Fibroblast of skin of scalp (primary cell): ENCODE measurements at regions not wholly inside any gene's neighbourhood (a gene's known extent, or its start where the extent isn't known, plus 50 kb on each side); places are given as distances from the start of the nearest gene placed in this dataset.
A peak's percentile ranks its signal among the peaks of the same experiment; 100 is the strongest.
"Not testable (repeated sequence)": the region's sequence is repeated elsewhere in the genome, so short reads cannot be mapped to it uniquely, and the experiment has no call there.

ENCODE experiments used
- DNase-seq: peaks from one replicate; pipeline ENCODE4 v3.0.0-alpha.2; 2013

- DNase-seq: no peak
Measured at GRCh38 chr5:17326600-17327037, 109.2 kb downstream of the BASP1 start.

DNA sequence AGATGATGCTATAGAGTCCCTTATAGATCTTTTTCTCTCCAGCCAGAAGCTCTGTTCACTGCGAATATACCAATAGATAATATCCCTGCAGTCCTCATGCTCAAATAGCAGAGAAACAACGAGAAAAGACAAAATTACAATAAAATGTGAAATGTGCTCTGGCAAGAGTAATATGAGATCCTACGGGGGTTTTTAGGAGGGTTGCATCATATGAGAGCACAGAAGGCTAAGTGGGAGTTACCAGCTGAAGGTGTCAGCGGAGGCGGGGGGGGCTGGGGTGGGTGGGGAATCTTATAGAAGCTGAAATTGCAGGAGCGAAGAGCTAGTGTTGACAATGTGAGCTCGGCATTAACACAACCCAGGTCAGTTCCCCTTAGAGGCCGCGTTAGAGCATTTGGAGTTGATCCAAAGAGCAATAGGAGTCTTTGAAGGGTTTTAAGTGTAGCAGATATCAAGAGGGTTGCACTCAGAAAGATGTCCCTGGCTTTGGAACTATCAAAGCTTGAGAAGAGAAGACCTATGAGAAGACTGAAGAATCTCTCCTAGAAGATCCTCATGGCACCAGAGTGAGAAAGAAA, 109.7 kb downstream of the BASP1 start:
- DNase-seq: no peak

DNA sequence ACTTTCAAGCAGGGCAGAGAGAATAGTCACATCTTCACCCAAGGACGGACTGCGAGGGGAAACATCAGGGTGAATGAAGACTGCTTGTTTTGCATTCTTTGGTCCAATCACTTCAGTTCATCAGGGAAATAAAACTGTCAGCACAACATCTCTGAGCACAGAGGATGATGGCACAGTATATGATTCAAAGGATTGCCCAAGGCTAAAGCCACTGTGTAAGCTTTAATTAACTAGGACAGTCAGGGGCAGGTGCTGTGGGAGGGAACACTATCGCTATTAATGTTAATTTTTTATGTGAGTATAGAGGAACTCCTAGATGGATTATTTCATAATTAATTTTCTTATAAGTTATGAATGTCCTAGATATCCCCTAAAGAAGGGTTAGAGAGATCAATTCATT, 112.1 kb downstream of the BASP1 start:
- DNase-seq: no peak

DNA sequence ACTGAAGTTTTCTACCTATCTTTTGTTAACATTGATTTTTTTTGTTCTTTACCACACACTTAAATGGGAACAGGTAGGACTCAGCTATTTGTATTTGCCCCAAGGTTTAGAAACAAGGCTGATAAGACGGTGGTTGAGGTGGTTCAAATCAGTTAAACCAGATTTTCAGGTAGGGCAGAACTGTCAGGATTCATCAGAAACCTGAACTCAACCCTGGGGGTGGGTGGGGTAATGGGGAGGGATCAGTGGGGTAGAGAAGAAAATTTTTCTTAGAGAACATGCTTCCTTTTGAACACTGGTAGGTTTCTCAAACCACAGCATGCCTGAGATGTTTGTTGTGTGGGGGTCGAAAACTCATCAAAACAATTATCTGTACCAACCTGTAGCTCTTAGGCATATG, 113.0 kb downstream of the BASP1 start:
- no peak for DNase-seq

GRCh38 chr5:17331651-17332050, 114.2 kb downstream of the BASP1 start:
- DNase-seq: no peak

DNA sequence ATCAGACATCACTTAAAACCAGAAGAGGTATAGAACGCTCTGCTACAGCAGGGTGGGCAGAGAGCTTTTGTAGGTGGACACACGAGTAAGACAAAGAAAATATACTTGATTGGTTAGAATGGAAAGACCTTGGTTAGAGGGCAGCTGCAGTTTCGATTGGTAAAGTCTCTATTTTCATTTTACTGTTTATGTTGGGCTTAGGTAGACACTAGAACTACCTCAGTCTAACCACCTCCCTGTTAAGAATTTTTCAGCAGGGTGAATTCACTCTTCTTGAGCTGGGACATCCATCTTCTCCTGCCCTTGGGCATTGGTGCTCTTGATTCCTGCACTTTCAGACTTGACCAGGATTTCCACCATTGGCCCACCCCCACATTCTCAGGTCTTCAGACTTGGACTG, 116.3 kb downstream of the BASP1 start:
- no peak for DNase-seq

DNA sequence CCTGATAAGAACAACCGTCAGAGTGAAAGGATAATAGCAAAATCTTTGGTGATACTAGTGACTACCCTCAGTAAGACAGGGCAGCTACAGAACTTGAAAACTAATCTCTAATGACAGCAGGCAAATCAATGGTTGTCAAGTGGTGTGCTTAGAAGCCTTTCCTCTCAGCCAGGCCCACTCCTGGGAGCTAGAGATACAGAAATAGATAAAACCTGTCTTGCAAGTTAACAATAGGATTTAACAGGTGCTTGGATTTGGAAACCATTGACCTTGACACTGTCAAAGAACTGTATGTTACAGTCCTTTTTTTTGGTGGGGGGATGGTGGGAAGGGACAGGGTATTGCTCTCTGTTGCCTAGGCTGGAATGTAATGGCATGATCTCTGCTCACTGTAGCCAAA, 118.6 kb downstream of the BASP1 start:
- DNase-seq: no peak

DNA sequence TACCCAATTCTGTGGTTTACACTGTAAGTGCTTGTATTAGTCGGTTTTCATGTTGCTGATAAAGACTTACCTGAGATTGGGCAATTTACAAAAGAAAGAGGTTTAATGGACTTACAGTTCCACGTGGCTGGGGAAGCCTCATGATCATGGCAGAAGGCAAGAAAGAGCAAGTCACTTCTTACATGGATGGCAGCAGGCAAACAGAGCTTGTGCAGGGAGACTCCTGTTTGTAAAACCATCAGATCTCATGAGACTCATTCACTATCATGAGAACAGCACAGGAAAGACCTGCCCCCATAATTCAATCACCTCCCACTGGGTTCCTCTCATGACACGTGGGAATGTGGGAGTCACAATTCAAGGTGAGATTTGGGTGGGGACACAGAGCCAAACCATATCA, 119.3 kb downstream of the BASP1 start:
- not testable (repeated sequence) for DNase-seq

DNA sequence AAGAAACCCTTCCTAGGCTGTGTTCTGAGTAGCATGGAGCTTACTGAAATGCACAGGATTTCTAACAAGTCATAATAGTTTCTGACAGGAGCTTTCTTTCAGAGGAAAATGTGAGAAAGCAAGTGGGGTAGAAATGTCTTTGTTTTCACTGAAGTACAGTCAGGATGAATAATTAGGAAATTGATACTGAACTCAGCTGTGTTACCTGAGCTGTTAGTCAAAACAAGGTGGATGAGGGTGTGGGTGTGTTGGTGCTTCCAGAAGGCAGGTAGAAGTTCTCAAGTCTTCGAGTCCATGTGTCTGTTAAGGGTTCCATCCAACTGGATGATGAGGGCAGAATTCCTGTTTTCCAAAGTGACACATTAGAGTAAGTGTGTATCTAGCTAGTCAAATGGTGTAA, 122.4 kb downstream of the BASP1 start:
- no peak for DNase-seq

DNA sequence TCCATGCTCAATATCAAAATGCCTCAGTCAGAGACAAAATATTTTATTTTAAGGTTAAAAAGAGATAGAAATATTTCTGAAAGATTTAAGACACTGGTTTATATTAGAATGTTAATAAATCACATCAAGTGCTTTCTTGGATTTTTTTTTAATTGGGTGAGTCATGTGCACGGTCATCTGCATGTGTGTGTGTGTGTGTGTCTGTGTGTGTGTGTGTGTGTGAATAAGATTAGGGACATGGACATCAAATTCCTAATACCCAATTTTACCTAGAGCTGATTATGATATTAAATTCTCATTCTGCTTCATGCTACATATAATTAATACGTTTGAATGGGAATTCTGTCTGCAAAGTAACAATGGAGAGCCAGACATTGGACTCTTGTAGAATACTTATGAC, 122.9 kb downstream of the BASP1 start:
- peak; percentile 24 for DNase-seq

GRCh38 chr5:17340819-17341218, 123.4 kb downstream of the BASP1 start:
- DNase-seq: peak; percentile 38

- peak; percentile 87 for DNase-seq
Measured at GRCh38 chr5:17343675-17344074, 126.2 kb downstream of the BASP1 start.

- peak; percentile 36 for DNase-seq
Measured at GRCh38 chr5:17346811-17347210, 129.4 kb downstream of the BASP1 start.

DNA sequence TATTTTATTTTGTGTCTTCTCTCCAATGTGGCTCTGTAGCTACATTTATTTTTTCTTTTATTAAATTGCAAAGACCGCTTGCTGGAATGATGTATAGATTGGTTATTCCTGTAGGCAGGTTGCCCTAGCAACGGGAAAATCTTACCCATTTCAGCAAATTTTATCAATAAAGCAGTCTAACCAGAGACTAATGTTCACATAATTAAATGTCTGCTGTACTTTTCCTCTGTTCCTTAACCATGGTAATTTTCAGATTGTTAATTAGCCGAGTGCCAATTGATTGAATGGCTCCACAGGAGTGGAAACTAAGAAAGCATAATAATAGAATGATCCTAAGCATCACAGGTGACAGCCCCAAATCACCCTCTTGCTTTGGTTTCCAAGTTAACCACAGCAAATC, 134.8 kb downstream of the BASP1 start:
- no peak for DNase-seq

GRCh38 chr5:17354265-17354664, 136.8 kb downstream of the BASP1 start:
- DNase-seq: no peak

DNA sequence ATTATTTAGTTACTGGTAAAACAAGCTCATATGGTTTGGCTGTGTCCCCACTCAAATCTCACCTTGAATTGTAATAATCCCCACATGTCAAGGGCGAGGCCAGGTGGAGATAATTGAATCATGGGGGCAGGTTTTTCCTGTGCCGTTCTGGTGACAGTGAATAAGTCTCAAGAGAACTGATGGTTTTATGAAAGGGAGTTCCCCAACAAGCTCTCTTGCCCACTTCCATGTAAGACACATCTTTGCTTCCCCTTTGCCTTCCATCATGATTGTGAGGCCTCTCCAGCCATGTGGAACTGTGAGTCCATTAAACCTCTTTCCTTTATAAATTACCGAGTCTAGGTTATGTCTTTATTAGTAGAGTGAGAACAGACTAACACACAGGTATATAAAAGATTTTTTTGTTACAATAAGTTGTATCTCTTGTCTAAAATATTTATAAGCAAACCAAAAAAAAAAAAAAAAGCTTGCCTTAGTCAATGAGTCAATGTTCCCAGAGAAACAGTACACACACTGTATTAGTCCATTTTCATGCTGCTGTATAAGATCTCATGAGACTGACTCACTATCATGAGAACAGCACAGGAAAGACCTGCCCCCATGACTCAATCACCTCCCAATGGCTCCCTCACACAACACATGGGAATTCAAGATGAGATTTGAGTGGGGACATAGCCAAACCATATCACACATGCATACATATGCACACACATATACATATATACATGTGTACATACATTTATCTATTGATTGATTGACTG, 138.3 kb downstream of the BASP1 start:
- peak; percentile 61 for DNase-seq

- DNase-seq: no peak
Measured at GRCh38 chr5:17356551-17356950, 139.1 kb downstream of the BASP1 start.

GRCh38 chr5:17357504-17357903, 140.1 kb downstream of the BASP1 start:
- no peak for DNase-seq

DNA sequence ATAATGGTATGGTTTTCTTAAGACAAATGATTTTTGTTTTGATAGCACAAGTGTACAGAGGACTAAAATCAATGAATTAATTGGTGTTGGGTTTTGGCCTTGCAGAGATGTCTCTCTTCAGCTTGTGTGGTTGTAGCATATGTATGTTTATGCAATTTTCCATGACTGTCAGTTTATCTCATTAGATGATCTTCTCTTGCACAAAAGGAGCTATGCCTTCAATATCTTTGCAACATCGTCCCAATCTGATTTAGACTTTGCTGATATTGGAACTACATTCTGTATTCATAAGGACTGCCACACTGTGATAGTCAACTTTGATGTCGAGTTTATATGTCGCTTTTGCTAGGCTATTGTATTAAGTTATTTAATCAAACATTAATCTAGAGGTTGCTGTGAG, 140.0 kb upstream of the TAF11L2 start:
- no peak for DNase-seq

DNA sequence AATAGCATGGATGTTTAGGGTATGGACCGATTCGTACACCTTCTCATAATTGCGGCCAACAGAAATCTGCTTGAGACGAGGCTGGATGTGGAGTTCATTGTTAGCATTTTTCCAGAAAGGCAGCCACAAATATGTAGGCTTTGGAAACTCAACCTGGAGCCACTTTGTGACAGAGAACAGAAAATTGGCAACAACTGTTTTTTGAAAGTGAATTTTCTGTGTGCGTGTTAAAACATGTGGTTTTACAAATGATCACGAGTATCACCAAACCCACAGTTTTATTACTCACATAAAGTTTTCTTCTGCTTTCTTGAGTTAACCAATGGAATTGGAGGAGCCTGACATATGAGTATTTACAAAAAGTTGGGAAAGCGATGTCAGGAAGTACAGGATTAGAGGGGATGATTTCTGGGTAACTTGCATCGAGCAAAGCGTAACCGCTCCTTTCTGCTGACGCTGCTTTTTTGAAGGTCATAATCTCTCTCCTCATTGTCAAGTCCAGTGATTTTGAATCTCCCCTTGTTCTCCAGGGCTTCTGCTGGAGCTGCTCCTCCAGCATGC, 138.5 kb upstream of the TAF11L2 start:
- peak; percentile 82 for DNase-seq

GRCh38 chr5:17360879-17361278, 137.2 kb upstream of the TAF11L2 start:
- DNase-seq: no peak

- no peak for DNase-seq
Measured at GRCh38 chr5:17361331-17361730, 136.7 kb upstream of the TAF11L2 start.

DNA sequence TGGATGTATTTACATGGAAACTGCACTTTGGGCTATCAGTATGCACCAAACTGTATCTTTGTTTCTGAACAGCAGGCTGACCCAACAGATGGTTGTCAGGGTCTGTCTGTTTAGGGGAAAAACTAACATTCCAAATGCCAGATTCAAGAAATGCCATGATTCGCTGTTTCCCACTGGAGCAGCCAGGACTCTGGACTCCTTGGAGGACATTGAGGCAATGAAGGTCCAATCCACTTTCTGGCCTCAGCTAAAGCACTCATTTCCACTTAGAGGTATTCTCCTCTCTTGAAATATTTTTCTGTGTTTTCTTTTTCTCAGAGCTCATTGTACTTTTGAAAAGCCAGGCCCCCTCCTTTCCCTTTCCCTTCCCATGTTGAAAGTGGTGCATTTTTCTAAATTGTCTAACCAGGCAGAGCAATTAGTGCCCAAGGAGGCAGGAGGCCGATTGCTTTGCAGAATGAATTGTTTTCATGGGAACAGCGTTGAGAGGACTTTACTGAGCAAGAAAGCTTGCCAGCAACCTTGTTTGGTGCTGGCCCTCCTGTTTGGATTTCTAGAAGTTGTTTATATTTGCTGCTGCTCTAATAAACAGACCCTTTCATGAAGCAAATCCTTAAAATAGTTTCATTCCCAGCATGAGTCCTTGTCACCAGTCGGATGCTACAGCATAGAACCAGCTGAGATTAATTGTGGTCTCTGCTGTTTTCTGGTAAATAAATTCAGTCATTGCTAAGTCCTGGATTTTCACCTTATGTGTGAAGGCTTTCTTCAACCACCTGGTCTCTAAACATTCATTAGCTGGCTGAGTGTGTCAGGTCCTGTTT, 132.8 kb upstream of the TAF11L2 start:
- DNase-seq: no peak

- DNase-seq: no peak
Measured at GRCh38 chr5:17365811-17366138, 132.3 kb upstream of the TAF11L2 start.
